RKO (cell line): ENCODE measurements at regions not wholly inside any gene's neighbourhood (a gene's known extent, or its start where the extent isn't known, plus 50 kb on each side); places are given as distances from the start of the nearest gene placed in this dataset.
"Not testable (repeated sequence)": the region's sequence is repeated elsewhere in the genome, so short reads cannot be mapped to it uniquely, and the experiment has no call there.

Source experiments
- DNase-seq: peaks from one replicate; pipeline ENCODE4 v3.0.0-alpha.2; 2016; ENCODE audit warnings: low spot score

DNA sequence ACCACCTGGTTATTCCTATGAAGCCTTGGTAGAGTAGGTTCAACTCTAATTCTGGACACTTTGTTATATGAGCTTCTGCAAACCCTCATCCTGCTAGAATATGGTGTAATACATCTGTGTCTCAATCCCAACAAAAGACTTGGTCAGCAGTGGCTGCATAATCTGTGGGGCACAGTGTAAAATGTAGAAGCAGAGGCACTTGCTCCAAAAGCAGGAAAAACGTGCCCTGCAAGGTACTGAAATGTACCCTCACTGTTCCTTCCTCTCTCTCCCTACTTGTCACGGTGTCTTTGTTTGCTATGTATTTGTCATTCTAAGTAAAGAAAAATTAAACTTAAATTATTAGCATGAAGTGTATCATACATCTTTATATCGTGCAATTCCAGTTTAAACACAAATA is 267.9 kb downstream of the BCL11B start:
- no peak for DNase-seq

DNA sequence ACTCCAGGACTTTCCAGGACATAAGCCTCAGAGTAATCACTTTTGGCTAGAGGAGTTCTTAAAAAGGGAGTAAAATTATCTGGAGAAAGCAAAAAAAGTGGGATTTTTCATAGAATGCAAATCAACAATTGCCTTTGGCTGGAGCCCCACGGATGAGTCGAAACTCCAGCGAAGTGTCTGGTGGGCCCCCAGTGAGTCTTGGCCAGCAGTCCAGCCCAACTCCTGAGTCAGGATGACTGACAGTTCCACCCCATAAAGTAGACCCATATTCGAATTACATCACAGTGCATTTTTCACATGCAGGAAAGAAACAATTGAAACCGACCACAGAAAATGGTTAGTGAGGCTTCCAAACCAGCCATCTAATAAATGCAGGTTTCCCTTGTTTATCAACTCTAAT is 265.7 kb downstream of the BCL11B start:
- no peak for DNase-seq

DNA sequence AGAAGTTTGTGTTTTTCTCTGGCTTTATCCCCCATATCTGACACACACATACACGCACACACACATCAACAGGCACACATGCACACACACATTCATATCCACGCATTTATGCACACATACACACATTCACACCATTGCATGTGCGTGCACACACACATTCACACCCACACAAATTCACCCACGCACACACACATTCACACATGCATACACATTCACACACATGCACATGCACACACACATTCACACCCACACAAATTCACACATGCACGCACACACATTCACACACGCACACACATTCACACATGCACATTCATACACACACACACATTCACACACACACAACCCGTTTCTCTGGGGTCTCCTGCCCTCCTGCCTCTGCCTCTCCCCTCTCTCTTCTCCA is 264.2 kb downstream of the BCL11B start:
- DNase-seq = no peak

DNA sequence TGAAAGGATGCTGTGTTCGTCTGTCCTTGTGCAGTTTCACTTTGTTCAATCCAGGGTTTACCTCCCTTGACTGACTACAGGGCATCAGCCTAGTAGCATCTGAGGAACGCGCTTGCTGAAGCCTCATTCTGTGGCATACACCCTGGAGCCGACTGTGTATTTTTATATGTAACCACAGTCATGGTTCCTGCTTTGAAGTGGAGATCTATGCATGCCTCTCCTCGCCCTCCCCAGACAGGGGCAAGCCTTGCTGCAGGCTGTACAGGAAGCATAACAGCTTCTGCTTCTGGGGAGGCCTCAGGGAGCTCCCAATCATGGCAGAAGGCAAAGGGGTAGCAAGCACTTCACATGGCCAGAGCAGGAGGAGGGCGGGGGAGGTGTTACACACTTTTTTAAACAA is 262.1 kb downstream of the BCL11B start:
- no peak for DNase-seq

DNA sequence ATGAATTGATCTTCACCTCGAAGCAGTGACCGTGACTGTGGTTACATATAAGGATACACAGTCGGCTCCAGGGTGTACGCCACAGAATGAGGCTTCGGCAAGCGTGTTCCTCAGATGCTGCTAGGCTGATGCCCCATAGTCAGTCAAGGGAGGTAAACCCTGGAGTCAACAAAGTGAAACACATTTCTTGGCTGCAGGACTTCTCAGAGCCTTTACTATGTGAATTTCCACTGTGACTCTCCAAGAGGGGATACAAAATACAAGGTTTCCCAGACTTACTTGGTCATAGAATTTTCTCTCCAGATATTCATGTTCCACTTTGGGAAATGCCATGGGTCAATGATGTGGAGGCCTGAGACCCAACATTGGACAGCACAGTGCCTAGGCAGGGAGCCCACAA is 260.6 kb downstream of the BCL11B start:
- DNase-seq = no peak

DNA sequence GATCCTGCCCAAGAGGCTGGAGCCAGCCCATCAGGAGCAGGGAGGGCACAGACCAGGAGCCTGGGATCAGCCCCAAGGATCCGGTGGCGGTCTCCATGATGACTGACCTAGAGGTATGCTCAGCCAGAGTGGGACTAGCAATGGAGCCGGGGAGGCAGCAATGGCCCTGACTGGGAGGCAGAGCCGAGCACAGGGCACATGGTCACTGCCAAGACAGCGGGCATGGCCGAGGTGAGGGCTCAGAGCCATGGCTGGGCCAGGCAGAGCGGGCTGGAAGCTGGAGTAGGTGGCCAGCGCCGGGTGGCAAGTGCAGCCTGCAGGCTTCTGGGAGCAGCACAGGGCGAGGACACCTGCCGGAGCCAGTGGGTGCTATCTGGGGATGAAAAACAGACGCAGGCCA is 259.3 kb downstream of the BCL11B start:
- DNase-seq = no peak

DNA sequence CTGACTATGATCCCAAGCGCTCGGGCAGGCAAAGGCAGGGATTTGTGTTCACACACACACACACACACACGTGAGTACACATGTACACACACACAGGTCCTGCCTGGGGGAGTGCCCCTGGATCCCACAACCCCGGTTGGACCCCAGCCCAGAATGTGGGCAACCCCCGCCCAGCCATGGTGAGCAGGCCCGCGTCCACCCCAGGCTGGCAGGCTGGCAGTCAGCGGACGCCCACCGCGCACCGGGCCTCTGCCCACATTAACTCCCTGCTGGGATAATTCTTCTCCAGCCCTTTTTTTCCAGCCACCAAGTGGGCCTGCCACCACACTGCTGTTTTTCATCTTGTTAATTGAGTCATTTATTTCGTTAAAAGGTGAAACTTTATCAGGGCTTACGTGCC is 256.2 kb downstream of the BCL11B start:
- no peak for DNase-seq

DNA sequence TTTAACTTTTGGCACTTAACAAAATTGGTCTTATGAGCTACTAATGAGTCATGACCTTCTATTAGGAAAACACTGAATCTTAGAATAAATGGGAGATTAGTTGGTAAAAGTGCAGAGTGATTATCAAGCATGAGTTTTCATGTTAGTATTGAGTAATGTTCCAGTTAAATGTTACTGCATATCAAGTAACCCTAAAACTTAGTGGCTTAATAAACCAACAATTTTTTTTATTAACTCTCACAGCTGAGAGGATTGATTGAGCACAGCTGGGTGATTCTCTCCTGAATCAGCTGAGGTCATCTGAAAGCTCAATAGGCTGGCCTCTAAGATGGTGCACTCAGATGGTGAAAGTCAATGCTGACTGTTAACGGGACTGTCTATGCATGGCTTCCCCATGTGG is 248.6 kb downstream of the BCL11B start:
- DNase-seq = no peak

DNA sequence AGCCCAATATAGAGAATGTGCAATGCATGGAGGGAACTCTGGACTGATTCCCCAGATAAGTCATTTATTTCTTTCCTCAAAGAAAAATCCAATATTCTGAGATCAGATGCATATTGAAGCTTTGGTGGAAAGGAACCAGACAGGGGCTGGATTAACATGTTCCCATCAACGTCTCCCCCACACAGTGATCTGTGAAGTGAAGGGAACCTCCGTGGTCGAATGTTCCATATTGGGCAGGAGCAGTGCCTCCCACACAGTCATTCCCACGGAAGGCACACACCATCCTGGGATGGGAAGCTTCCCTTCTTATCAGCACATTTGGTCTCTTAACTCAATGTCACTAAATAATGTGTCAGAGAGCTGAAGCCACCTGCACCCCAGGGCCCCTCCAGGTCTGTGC is 247.1 kb downstream of the BCL11B start:
- DNase-seq = no peak

DNA sequence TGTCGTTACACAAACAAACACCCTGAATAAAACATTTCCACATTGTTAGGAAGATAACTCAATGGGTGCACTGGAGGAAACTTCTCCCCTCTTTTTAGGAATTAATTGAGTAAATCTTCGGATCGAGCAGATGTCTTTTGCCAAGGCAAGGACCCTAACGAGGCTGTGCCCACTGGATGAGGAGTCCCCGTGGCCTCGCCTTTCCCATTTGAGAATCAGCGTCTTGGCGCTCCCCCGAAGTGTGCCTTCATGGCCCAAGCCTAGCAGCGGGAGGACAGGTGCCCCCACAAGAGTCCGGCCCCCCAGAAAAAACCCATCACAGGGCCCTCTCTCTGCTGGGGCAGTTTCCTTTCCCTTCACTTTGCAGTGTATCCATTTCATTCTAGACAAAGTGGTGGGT is 246.6 kb downstream of the BCL11B start:
- DNase-seq = no peak

DNA sequence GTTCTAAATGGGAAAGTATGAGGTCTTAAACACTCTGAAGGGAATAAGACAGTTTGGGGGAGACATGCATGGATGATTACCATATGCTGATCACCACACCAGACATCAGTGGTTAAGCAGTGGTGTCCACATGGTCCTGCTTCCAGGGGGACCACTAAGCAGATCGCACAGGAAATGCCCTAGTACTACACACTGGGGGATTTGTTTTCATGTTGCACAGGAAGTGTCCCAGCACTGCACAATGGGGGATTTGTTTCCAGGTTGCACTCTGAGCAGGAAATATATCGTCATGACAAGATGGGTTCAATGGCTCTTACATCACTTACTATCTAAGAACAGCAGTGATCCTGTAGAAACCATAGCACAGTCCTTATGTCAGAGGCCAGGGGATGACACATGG is 245.5 kb downstream of the BCL11B start:
- peak; percentile 8 for DNase-seq

DNA sequence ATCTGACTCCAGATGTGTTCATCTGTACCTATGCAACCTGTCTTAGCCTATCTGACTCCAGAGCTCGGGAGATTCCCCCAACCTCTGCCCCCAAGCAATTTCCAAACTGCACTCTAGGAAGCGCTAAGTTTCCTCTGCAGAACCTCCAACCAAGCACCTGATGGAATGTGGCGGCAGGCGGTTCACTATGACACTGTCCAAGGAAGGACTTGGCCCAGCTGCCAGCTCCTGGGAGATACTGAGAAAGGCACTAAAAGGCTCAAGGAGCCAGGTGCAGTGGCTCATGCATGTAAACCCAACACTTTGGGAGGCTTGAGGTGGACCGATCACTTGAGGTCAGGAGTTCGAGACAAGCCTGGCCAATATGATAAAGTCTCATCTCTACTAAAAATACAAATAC is 244.0 kb downstream of the BCL11B start:
- DNase-seq = no peak

DNA sequence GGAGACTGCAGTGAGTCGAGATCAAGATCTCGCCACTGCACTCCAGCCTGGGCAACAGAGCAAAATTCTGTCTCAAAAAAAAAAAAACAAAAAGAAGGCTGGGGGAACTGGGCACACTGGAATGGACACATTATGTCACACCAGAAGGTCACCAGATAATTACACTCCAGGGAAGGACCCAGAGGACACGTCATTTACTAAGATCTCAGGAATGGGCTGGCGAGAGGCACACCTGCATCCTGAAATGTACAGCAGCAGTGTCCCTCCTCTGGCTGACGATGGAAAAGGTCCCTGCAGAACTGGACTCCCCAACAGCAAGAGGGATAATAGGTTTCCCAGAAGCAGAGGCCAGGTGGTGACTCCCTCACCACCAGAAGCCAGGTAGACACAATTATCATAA is 243.5 kb downstream of the BCL11B start:
- no peak for DNase-seq

DNA sequence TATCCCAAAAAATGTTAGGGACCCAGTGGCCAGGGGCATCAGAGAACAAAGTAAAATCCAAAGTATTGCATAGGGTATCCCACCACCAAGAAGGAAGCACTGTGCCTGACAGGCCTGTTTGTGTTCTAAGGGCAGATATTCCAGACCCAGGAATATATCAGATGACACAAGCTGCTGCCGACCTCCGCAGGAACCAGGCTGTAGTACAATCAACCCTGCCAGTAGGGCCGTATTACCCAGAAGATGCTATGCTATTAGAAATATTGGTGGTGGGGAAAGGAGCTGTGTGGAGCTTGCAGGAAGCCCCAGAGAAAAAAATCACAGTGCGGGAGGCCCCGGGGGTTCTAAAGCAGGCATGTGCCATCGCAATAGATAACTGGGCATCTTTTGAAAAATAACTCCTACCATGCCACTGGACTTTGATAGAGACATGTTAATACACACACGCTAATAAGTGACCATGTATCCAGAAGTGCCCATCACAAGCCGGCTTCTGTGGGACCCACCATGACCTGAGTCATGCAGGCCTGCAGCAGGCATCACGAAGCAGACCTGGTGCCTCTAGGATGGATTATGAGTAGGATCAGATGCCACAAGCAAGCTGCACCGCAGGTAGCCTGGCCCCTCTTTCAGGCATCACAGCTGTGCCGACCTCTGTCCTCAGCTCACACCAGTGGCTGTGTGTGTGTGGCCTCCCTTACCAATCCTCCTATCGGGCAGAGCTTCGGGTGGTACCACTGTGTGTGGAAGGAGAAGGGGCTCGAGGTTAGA is 242.7 kb downstream of the BCL11B start:
- DNase-seq = no peak

DNA sequence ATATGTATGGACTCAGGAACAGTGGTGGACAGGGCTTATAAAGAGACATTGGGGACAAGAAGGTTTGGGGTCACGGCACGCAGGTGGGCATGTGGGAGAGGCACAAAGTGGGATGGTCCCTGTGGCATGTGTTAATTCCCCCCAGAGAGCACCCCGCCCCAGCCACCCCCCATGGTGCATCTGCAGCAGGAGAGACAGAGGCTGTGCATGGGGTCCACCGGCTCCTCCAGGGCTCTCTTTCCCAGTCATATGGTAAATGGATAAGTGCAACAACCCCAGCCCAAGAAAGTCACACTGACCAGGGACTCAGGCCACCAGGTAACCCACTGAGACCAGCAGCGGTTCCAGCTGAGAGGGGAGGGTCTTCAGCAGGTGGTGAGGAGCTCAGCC is 242.1 kb downstream of the BCL11B start:
- DNase-seq = no peak

DNA sequence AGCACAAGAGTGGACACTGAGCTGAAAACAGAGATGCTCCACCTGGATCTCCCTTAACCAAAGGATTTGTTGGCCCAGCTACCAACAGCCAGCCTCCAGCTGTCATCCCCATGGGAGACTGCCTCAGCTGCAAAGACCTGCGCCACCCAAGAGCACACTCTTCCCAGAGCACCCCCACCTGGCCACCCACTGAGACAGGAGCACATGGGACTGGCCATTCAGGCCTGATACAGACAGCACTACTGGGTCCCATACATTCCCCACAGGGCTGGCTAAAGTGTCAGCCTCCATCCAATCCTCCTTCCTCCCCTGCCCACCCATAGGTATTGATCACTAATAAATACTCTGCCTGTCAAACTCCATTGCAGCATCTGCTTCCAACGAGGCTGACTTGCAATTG is 241.5 kb downstream of the BCL11B start:
- no peak for DNase-seq

DNA sequence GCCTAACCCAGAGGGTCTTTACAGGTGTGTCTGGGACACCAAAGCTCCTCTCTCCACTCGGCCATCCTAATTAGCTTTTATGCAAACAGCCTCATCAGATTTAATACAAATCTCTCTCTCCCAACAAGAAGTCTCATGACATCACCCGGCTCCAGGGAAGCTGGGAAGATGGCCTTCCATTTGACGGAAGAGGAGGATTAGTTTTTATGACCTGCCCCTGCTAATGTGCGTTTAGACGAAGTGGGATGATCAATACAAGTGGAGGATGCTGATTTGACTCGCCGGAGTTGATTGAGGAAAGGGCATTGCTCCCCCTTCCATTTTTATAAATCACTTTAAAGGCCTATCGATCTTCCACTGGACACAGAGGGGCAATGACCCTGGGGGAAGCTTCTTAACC is 239.2 kb downstream of the BCL11B start:
- DNase-seq = no peak

DNA sequence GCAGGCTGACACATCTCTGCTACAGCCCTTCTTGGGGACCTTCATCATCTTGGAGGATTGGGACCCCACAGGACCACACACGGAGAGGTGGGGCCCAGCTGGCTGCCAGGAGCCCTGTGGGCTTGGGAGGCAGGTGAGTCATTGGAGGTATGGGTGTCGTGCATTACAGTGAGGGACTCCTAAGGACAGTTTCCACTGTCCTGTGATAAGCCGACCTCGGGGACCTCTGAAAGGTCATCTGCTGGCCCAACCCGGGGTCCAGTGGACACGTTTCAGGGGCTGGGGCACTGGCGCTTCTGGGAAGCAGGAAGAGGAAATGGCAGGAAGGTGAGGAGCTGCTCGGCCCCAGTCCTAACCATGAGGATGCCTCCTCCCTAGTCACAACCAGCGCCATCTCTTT is 238.0 kb downstream of the BCL11B start:
- DNase-seq = no peak

DNA sequence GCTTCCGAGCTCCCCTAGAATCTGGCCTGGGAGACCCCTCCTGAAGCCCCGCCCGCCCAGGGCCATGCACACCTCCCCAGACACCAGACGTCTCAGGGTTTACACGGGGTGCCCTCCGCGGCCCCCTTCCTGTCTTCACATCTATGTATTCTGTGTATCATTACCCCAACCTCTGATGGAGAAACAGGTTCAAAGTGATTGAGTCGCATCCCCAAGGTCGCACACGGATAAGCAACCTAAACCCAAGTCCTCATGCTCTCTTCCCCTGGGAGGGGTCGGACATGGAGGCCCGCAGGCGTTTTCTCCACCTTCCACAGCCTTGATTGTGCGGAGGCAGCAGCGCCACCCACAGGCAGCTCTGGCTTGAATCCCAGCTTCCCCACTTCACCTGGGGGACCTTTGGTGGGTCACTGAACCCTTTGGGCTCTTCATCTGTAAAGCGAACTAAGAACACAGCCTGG is 237.3 kb downstream of the BCL11B start:
- DNase-seq = no peak

DNA sequence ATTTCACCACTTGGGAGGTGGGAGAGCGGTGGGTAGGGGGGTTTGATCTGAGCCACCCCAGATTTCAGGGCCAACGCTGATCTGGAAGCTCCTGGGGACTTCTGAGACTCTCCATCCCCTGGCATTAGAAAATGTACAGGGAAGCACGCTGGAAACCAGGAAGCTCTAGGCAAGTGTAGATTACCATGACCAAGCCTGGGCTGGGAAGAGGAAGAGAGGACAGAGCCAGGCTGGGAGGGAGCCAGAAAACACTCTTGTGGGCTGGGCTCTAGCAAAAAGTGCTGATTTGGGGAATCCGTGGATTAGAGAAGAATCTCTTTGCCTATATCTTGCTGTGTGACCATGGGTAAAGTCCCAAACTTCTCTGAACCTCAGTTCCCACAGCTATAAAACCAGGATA is 236.7 kb downstream of the BCL11B start:
- no peak for DNase-seq

DNA sequence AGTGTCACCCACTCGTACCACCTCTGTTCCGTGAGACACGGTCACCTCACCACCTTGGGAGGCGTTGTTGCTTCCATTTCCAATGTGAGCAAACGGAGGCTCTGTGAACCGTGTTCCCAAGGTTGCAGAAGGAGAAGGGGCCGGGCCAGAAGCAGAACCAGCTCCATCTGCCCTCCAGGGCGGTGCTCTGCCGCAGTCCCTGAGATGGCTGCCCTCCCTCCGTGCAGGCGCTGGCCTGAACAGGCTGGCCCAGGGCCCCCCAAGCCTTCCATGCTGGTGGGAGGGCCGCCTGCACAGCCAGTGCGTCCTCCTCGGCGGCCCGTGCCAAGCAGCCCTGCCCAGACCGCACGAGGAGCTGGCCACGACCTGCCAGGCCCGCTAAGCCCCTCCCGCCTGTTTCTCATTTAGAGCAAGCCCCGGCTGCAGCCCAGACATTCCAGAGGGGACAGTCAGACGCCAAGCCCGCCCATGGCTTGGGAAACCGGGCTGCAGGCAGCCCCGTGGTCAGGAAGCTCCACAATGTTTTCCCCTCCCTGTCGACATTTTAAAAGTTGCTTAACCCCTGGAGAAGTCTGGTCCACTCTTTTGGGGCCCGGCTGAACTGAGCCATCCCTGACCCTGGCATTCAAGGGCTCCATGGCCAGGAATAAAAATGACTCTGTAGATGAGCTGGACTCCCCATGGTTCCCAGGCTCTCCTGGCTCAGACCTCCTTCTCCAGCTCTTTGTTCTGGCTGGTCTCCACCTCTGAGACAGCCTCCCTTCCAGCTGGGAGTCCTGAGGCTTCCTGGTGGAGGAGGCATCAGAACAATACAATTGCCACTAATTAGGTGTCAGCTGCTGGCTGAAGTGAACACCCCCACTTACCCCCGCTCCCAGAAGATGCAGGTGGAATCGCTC is 236.0 kb downstream of the BCL11B start:
- no peak for DNase-seq

DNA sequence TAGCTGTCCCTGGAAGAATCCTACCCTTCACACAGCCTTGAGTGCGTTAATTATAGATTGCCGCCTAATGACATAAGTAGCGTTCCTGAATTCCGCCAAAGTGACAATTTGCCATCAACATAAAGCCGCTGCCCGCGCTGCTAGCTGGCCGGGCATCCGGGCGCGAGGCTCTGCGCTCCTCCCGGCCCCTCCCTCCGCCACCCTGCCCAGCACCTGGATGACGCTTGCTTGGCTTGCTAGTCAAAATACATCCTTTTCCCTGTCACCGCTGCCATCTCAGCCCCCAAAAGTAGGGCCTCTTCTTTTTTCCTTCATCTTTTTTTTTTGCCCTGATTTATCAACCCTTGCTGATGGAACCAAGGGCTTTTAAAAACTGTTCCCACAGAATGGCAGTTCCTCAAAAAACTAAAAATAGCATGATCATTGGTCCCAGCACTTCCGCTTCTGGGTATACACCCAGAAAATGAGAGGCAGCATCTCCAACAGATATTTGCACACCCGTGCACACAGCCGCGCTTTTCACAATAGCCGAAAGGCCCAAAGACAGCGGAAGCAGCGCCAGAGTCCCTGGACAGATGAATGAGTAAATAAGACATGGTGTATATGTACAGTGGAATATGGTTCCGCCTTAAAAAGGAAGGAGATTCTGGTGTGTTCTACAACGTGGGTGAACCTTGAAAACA is 235.2 kb downstream of the BCL11B start:
- no peak for DNase-seq

DNA sequence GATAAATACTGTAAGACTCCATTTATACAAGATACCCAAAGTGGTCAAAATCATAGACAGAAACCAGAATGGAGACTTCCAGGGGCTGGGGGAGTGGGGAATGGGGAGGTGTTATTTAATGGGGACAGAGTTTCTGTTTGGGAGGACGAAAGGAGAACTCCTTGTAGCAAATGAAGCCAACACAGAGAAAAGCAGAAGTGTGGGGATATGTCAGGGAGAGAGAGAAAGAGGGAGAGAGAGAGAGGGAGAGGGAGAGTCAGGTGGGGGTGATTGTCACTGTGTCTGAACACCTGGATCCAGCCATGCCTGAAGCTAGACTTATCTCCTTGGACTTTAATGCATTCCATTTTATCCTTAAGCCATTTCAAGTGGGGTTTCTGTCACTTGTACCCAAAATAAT is 234.7 kb downstream of the BCL11B start:
- DNase-seq = not testable (repeated sequence)
